Parathyroid adenoma (tissue), 2 donors: ENCODE measurements at regions not wholly inside any gene's neighbourhood (a gene's known extent, or its start where the extent isn't known, plus 50 kb on each side); places are given as distances from the start of the nearest gene placed in this dataset.
"Not testable (repeated sequence)": the region's sequence is repeated elsewhere in the genome, so short reads cannot be mapped to it uniquely, and the experiment has no call there.

ENCODE experiments used
- H2AFZ ChIP-seq: fragments of 300-600 bp; sonication (generic); one replicate; pipeline ENCODE4 v1.7.0; 2017; ENCODE audit warnings: antibody characterized with exemption, mild to moderate bottlenecking
- H3K27ac ChIP-seq: fragments of 300-600 bp; sonication (generic); one replicate; pipeline ENCODE4 v1.7.0; 2017
- H3K27me3 ChIP-seq: fragments of 300-600 bp; sonication (generic); one replicate; pipeline ENCODE4 v1.7.0; 2017; ENCODE audit warnings: low read length; ENCODE audit not compliant: control insufficient read depth, insufficient read depth
- H3K36me3 ChIP-seq: fragments of 300-600 bp; sonication (generic); one replicate; pipeline ENCODE4 v1.7.0; 2017; ENCODE audit warnings: low read length; ENCODE audit not compliant: control insufficient read depth, insufficient read depth
- H3K4me1 ChIP-seq: fragments of 300-600 bp; sonication (generic); one replicate; pipeline ENCODE4 v1.7.0; 2017; ENCODE audit warnings: control low read depth
- H3K4me2 ChIP-seq: fragments of 300-600 bp; sonication (generic); one replicate; pipeline ENCODE4 v1.7.0; 2017; ENCODE audit warnings: low read length
- H3K4me3 ChIP-seq: fragments of 300-600 bp; sonication (generic); one replicate; pipeline ENCODE4 v1.7.0; 2017; ENCODE audit warnings: low read depth, low read length
- H3K79me2 ChIP-seq: fragments of 300-600 bp; sonication (generic); one replicate; pipeline ENCODE4 v1.7.0; 2017; ENCODE audit warnings: control low read depth
- H3K9ac ChIP-seq: fragments of 300-600 bp; sonication (generic); one replicate; pipeline ENCODE4 v1.7.0; 2017; ENCODE audit warnings: mild to moderate bottlenecking
- H3K9me3 ChIP-seq: fragments of 300-600 bp; sonication (generic); one replicate; pipeline ENCODE4 v1.7.0; 2017; ENCODE audit warnings: low read length; ENCODE audit not compliant: control insufficient read depth
- TF ChIP-seq, protein P1 (sequence below): fragments of 300-600 bp; sonication (generic); IDR thresholded peaks from one replicate; pipeline ENCODE4 v1.7.0; 2017; ENCODE audit warnings: antibody characterized with exemption, mild to moderate bottlenecking
- donor health status: primary hyperparathyroidism.

DNA sequence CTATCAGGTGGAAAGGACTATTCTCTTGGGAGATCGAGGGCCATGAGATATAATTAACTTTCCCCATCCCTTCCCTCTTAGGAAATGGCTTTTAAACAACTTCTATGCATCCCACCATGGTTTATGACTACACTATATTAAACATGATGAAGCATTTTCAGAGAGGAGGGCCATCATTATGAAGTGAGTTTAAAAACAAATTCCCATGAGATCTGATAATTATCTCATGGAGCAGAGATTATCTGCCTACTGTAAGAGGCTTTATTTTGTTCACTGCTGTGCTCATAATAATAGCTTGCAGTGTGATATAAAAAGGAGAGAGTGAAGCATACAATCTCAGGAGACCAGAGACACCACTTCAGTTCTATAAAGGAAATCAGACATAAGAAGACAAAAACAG is 330.5 kb upstream of the ZFP42 start:
- no peaks in the 10 kb centered on the region for H3K27me3 ChIP-seq
- H3K4me2 ChIP-seq, result no peak overlapping the region
- H3K9ac ChIP-seq, result no peak overlapping the region
- H3K4me3 ChIP-seq, result no peak overlapping the region
- H3K27ac ChIP-seq, result no peak overlapping the region
- no peaks in the 10 kb centered on the region for H3K4me1 ChIP-seq
- no peak overlapping the region for H2AFZ ChIP-seq
- H3K36me3 ChIP-seq, result no peaks in the 10 kb centered on the region
- no peaks in the 10 kb centered on the region for H3K9me3 ChIP-seq
- TF ChIP-seq, protein P1, sequence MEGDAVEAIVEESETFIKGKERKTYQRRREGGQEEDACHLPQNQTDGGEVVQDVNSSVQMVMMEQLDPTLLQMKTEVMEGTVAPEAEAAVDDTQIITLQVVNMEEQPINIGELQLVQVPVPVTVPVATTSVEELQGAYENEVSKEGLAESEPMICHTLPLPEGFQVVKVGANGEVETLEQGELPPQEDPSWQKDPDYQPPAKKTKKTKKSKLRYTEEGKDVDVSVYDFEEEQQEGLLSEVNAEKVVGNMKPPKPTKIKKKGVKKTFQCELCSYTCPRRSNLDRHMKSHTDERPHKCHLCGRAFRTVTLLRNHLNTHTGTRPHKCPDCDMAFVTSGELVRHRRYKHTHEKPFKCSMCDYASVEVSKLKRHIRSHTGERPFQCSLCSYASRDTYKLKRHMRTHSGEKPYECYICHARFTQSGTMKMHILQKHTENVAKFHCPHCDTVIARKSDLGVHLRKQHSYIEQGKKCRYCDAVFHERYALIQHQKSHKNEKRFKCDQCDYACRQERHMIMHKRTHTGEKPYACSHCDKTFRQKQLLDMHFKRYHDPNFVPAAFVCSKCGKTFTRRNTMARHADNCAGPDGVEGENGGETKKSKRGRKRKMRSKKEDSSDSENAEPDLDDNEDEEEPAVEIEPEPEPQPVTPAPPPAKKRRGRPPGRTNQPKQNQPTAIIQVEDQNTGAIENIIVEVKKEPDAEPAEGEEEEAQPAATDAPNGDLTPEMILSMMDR, result no peak
- H3K79me2 ChIP-seq, result no peaks in the 10 kb centered on the region

GRCh38 chr4:187666034-187666433 is 329.5 kb upstream of the ZFP42 start:
- TF ChIP-seq, protein P1, result no peak
- H3K9me3 ChIP-seq, result no peaks in the 10 kb centered on the region
- no peak overlapping the region for H3K9ac ChIP-seq
- no peaks in the 10 kb centered on the region for H3K4me1 ChIP-seq
- H3K27me3 ChIP-seq, result no peaks in the 10 kb centered on the region
- no peak overlapping the region for H3K4me2 ChIP-seq
- H3K4me3 ChIP-seq, result no peak overlapping the region
- H3K27ac ChIP-seq, result no peak overlapping the region
- H3K79me2 ChIP-seq, result no peaks in the 10 kb centered on the region
- H3K36me3 ChIP-seq, result no peaks in the 10 kb centered on the region
- H2AFZ ChIP-seq, result no peak overlapping the region

DNA sequence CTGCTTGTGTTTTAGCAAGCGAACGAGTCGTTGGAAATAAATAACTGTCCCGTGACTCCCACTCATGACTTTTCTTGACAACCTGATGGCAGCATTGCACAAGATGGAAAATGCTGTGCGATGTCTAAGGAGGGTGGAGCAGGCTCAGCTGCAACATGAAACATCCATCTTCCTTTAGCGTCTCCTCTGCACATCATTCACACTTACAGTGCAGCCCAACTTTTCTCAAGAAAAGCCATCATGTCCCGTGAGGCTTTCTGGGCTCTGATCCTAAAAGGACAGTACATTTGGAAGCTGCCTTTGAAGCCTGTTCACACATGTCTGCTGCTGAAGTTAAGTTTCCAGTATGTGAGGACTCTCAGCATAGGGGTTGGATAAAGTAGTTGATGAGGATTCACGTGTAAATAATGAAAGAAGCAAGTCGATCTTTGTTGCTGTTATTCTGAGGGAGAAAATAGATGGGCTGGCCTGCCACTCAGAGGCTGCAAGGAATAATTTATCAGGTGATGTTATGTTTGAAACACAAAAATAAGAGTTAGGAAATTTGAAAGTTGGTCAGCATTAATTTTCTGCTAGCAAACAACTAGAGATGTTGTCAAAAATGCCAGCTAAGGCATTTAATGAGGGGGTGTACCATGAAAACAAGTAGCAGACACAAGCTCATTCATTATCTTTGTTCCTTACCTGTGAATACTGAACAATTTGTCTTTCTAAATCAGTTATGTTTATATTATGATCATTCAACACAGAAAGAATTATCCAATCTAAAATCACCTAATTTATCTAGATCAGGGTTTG is 328.7 kb upstream of the ZFP42 start:
- Histone ChIP-seq H3K4me3 (no peak overlapping the region), H3K36me3 (no peaks in the 10 kb centered on the region), H3K27me3 (no peaks in the 10 kb centered on the region), H3K9me3 (no peaks in the 10 kb centered on the region), H3K4me1 (no peaks in the 10 kb centered on the region), H3K27ac (no peak overlapping the region), H3K9ac (no peak overlapping the region), H3K79me2 (no peaks in the 10 kb centered on the region), H3K4me2 (no peak overlapping the region), H2AFZ (no peak overlapping the region)
- TF ChIP-seq, protein P1, result no peak

DNA sequence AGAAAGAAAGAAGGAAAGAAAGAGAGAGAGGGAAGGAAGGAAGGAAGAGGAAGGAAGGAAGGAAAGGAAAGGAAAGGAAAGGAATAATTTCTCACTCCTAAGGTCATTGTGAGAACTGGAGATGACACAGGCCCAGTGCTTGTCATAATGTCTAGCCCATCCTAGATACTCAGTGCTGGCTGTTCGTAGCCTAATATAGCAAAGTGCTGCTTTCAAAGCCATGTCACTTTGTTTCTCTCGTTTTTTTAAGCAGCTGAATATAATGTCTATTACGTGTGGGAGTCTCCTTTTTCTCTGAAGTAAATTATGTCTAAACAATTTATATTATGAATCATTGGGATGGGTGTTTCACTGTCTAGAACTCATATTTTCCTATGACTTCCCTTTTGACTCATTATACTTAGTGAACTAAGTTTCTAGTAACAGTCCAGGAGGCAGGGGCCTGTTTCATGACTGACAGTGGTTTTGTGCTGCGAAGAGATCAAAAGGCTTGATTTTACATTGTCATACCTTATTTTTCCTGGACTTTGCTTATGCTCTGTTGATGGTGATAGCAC is 327.0 kb upstream of the ZFP42 start:
- no peaks in the 10 kb centered on the region for H3K79me2 ChIP-seq
- H3K36me3 ChIP-seq, result no peaks in the 10 kb centered on the region
- no peaks in the 10 kb centered on the region for H3K4me1 ChIP-seq
- no peak overlapping the region for H3K27ac ChIP-seq
- no peak overlapping the region for H3K4me3 ChIP-seq
- H3K27me3 ChIP-seq, result no peaks in the 10 kb centered on the region
- no peak overlapping the region for H3K4me2 ChIP-seq
- no peaks in the 10 kb centered on the region for H3K9me3 ChIP-seq
- no peak overlapping the region for H3K9ac ChIP-seq
- TF ChIP-seq, protein P1, result no peak
- no peak overlapping the region for H2AFZ ChIP-seq

DNA sequence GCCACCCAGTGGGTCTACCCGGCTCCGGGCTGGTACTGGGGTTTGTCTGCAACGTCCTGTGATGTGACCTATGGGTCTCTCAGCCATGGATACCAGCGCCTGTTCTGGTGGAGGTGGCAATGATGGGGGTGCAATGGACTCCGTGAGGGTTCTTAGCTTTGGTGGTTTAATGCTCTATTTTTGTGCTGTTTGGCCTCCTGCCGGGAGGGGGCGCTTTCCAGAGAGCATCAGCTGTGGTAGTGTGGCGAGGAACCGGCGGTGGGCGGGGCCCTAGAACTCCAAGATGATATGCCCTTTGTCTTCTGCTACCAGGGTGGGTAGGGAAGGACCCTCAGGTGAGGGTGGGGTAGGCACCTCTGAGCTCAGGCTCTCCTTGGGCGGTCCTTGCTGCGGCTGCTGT is 324.1 kb upstream of the ZFP42 start:
- not testable (repeated sequence) for H3K4me2 ChIP-seq, H3K36me3 ChIP-seq, H3K9me3 ChIP-seq, H3K27ac ChIP-seq, H3K79me2 ChIP-seq, H3K27me3 ChIP-seq, H2AFZ ChIP-seq, H3K4me1 ChIP-seq, H3K9ac ChIP-seq, H3K4me3 ChIP-seq

GRCh38 chr4:187671958-187672357 is 323.6 kb upstream of the ZFP42 start:
- not testable (repeated sequence) for H3K9ac ChIP-seq, H3K4me3 ChIP-seq, H3K79me2 ChIP-seq, H3K27ac ChIP-seq, H3K36me3 ChIP-seq, H2AFZ ChIP-seq, H3K4me2 ChIP-seq, H3K4me1 ChIP-seq, H3K27me3 ChIP-seq, H3K9me3 ChIP-seq

DNA sequence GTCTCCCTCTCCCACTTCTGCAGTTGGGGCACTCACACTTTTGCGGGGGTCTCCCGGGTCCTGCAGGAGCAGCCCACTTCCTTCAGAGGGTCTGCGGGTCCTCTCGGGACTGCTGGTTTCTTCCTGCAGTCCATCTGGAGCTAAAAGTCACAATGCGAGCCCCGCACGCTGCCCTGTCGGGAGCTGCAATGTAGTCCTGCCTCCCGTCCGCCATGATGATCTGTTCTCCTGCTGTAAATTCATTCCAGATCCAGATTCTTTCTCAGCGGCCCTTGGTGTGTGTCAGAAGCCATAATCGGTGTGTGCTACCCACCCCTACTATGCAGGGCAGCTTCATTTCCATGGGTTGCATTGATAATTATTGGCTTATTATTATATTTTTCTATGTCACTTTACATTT is 323.0 kb upstream of the ZFP42 start:
- not testable (repeated sequence) for H3K4me2 ChIP-seq, H3K4me1 ChIP-seq, H3K36me3 ChIP-seq, H3K79me2 ChIP-seq, H3K9ac ChIP-seq, H3K9me3 ChIP-seq, H2AFZ ChIP-seq, H3K27ac ChIP-seq, H3K4me3 ChIP-seq, H3K27me3 ChIP-seq
